Fibroblast of villous mesenchyme (primary cell): ENCODE measurements at regions not wholly inside any gene's neighbourhood (a gene's known extent, or its start where the extent isn't known, plus 50 kb on each side); places are given as distances from the start of the nearest gene placed in this dataset.
A peak's percentile ranks its signal among the peaks of the same experiment; 100 is the strongest.

Experiments
- DNase-seq: peaks from one replicate; pipeline ENCODE4 v3.0.0-alpha.2; 2010; ENCODE audit warnings: low read depth
- H3K4me3 ChIP-seq: 2 replicates; pipeline ENCODE4 v1.5.1; 2011; ENCODE audit warnings: low read depth, mild to moderate bottlenecking, low read length
- TF ChIP-seq, protein P1 (sequence below): IDR thresholded peaks from 2 replicates; pipeline ENCODE4 v1.5.1; 2012; ENCODE audit warnings: low read depth, mild to moderate bottlenecking, low read length; ENCODE audit not compliant: insufficient read depth

DNA sequence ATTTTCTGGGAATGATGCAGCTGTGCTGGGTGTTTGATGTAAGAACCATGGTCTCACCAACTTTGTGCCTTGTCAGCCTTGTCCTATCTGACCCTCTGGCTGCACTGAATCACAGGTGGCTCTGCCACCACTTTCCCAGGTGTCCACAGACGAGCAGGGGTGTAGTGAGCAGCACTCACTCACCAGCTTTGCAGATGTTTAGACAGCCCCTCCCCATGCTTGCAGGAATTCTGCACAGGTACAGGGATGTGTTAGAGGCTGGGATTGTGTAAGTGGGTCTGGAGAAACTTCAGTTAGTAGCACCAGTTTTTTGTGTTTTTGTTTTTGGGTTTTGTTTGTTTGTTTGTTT is 88.2 kb upstream of the NAA20 start:
- DNase-seq = no peak
- TF ChIP-seq, protein P1, sequence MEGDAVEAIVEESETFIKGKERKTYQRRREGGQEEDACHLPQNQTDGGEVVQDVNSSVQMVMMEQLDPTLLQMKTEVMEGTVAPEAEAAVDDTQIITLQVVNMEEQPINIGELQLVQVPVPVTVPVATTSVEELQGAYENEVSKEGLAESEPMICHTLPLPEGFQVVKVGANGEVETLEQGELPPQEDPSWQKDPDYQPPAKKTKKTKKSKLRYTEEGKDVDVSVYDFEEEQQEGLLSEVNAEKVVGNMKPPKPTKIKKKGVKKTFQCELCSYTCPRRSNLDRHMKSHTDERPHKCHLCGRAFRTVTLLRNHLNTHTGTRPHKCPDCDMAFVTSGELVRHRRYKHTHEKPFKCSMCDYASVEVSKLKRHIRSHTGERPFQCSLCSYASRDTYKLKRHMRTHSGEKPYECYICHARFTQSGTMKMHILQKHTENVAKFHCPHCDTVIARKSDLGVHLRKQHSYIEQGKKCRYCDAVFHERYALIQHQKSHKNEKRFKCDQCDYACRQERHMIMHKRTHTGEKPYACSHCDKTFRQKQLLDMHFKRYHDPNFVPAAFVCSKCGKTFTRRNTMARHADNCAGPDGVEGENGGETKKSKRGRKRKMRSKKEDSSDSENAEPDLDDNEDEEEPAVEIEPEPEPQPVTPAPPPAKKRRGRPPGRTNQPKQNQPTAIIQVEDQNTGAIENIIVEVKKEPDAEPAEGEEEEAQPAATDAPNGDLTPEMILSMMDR = no peak
- no peak overlapping the region for H3K4me3 ChIP-seq

DNA sequence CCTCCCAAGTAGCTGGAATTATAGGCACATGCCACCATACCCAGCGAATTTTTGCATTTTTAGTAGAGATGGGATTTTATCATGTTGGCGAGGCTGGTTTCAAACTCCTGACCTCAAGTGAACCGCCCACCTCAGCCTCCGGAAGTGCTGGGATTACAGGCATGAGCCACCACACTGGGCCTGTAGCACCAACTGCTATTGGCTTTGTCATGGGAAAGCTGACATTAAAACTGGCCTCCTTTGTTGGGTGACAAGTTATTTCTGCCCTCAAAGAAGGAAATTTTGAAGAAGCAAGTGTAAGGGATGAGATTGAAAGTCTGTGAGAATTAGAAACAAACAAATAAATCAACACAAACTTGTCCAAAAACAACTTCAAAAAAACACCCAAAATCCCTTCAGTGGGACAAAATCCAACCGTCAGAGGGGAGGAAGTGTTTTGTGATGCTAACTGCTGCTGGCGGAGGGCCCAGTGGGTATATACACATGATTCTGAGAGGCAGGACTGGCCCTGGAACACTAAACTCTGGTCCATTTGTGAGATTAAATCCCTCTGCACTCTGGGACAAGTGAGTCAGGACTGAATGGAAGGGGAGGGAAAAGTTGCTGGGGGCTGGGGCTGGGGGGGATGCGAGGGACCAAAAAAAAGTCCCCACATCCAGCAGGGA is 87.5 kb upstream of the NAA20 start:
- DNase-seq = peak; percentile 32
- H3K4me3 ChIP-seq = no peak overlapping the region
- TF ChIP-seq, protein P1 = no peak

DNA sequence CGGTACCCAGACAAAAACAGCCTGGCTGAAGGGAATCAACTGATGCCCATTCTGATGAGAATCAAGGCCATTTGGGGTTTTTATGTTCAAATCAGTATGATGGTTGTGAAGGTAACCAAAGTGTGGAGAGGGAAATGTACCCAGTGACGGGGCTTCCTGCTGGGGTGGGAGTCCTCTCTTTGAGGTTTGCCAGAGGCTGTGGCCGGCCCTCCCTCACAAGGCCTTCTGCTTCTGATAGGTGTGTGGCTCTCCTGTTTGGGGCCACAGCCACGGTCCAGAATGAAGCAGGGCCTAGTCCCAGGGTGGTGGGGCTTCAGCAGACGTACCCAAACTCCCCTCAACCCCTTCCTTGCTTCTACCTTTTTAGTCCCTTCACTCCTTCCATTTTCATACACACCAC is 86.7 kb upstream of the NAA20 start:
- TF ChIP-seq, protein P1 = no peak
- DNase-seq = no peak
- H3K4me3 ChIP-seq = no peak overlapping the region

DNA sequence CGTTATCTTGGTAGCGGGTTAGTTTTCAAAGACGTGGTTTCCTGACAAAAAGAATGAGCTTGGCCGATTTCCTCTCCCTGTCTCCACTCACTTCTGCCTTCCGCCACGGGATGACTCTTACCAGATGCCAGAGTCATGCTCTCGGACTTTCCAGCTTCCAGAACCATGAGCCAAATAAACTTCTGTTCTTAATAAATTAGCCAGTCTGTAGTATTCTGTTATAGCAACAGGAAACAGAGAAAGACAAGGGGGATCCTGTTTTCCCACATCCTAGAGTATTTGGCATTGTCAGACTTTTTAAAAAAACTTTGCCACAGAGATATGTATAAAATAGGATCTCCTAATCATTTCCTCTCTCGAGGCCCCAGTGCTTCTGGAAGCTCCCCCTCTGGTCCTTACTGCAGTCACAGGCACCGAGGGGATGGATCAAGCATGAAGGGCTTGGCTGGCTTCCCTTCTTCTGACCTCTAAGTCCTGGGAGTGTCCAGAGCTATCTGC is 84.9 kb upstream of the NAA20 start:
- no peak overlapping the region for H3K4me3 ChIP-seq
- DNase-seq = peak; percentile 87
- TF ChIP-seq, protein P1 = no peak

DNA sequence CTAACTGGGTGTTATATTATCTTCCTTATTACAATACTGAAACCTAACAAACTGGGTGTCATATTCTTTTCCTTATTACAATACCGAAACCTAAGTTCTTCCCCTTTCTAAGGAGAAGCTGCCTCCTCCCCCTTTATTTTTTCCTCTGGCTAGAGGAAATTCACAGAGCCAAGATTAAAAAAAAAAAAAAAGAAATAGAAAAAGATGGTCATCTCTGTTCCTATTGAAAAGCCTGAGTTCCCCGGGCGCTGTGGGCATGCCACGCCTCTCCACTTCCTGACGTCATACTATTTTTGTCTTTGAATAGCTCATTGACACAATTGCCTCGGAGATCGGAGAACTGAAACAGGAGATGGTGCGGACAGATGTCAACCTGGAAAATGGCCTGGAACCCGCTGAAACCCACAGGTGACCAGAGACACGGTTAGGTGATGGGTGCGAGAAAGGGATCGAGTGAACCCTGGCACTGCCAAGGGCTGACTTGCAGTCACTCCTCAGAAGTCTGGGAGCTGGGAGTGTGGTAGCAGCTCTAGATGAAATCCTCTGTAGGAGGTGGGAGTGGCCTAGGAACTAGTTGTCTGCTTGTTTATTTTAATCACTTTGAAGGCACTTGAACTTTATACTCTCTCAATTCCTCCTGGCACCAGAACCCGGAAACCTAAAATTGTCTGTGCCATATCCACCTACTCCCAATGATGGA is 82.2 kb upstream of the NAA20 start:
- TF ChIP-seq, protein P1 = no peak

DNA sequence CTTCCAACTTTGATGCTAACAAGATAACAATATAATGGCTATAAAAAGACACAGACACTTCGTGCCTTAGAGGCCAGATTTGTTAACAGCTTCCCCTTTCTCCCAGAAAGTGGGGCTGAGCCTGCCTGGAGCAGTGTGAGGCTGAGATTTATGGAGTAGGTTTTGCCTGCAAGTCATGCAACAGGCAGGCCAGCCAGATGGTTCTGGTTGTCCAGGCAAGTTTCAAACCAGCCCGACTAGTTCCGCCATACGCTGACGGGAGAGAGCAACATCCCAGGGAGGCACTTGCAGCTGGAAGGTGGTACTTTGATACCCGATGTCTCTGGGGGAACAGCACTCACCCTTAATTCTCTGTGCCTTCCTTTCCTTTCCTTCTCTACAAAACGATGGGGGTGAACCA is 81.3 kb upstream of the NAA20 start:
- TF ChIP-seq, protein P1 = no peak
- no peak for DNase-seq
- no peak overlapping the region for H3K4me3 ChIP-seq

More for the DNA sequence above, 82.2 kb upstream of the NAA20 start:
- DNase-seq = no peak
- no peak overlapping the region for H3K4me3 ChIP-seq
